ENCODE measurements at regions not wholly inside any gene's neighbourhood (a gene's known extent, or its start where the extent isn't known, plus 50 kb on each side); places are given as distances from the start of the nearest gene placed in this dataset.

DNA sequence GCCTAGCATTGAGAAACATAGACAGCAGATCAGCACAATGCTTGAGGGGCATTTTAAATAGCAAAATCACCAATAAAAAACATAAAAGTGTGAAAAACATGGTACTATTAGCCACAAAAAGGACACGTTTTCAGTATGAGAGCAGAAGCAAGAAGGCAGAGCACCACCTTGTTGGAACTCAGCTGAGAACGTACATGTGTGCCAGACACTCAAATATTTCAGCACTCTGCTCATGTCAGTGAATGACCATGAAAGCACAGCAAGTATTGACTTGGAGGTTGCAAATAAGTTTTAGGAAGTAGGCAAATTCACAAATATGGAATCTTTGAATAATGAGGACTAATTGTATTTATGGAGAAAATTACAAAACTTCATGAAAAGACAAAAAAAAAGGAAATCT lies 193.4 kb upstream of the PKN2 start:
- no peak for TF ChIP-seq CTCF (IDR thresholded peaks at IDR 0.05)
- no peak for TF ChIP-seq POLR2A (IDR thresholded peaks at IDR 0.05)
